IMR-90 (cell line): ENCODE measurements at regions not wholly inside any gene's neighbourhood (a gene's known extent, or its start where the extent isn't known, plus 50 kb on each side); places are given as distances from the start of the nearest gene placed in this dataset.

ENCODE experiments used
- ATAC-seq: fragments of 200-7000 bp; cut with Tn5 transposase; 2 replicates; pipeline ENCODE4 v1.9.1; 2020; ENCODE audit warnings: low read depth, mild to moderate bottlenecking, moderate library complexity
- BruUV-seq: library from RNA; stranded (reverse); fragments of 400-500 nt; replicated peaks from 2 replicates; lab custom pipeline; 2021; lab: Mats Ljungman, UMichigan
- CTCF ChIA-PET: fragments of 300-600 bp; formaldehyde crosslinking; extraction: SDS; loops from one replicate; lab custom pipeline; 2021; ENCODE audit warnings: antibody characterized with exemption; lab: Yijun Ruan, JAX
- POLR2A ChIA-PET: fragments of 300-600 bp; sonication (Branson Sonifier 250); formaldehyde crosslinking; loops from one replicate; lab custom pipeline; 2022; ENCODE audit warnings: antibody characterized with exemption; ENCODE audit not compliant: unreplicated experiment; lab: Charles Lee
- DNase-seq: peaks from one replicate; pipeline ENCODE4 v3.0.0; 2013
- H2AFZ ChIP-seq: replicated peaks from 2 replicates; pipeline ENCODE3; 2013; ENCODE audit warnings: low read length, mild to moderate bottlenecking; ENCODE audit not compliant: poor library complexity
- H2AK5ac ChIP-seq: 2 replicates; pipeline ENCODE4 v1.6.1; 2013; ENCODE audit warnings: low read depth, low read length, inconsistent platforms
- H2AK9ac ChIP-seq: replicated peaks from 2 replicates; pipeline ENCODE3; 2013; ENCODE audit warnings: mild to moderate bottlenecking, low read depth, low read length, moderate library complexity; ENCODE audit not compliant: poor library complexity
- H2BK120ac ChIP-seq: 2 replicates; pipeline ENCODE4 v1.6.1; 2013; ENCODE audit warnings: low read depth, low read length, inconsistent platforms
- H2BK15ac ChIP-seq: 3 replicates; pipeline ENCODE4 v1.6.1; 2013; ENCODE audit warnings: low read depth, low read length, inconsistent platforms
- H2BK20ac ChIP-seq: 2 replicates; pipeline ENCODE4 v1.6.1; 2013; ENCODE audit warnings: low read depth, mild to moderate bottlenecking, inconsistent platforms, low read length, moderate library complexity
- H2BK5ac ChIP-seq: 2 replicates; pipeline ENCODE4 v1.6.1; 2013; ENCODE audit warnings: mild to moderate bottlenecking, low read depth, low read length, inconsistent platforms; ENCODE audit not compliant: poor library complexity, severe bottlenecking
- H3K14ac ChIP-seq: replicated peaks from 2 replicates; pipeline ENCODE4 v1.6.1; 2013; ENCODE audit warnings: low read depth, low read length, inconsistent platforms
- H3K18ac ChIP-seq: 2 replicates; pipeline ENCODE4 v1.6.1; 2013; ENCODE audit warnings: low read depth, low read length, control low read depth
- H3K23ac ChIP-seq: 2 replicates; pipeline ENCODE4 v1.6.1; 2013; ENCODE audit warnings: low read depth, low read length, inconsistent platforms
- H3K27ac ChIP-seq: 2 replicates; pipeline ENCODE4 v1.5.1; 2013; ENCODE audit warnings: mild to moderate bottlenecking, control low read depth, low read length; ENCODE audit not compliant: insufficient read depth
- H3K27me3 ChIP-seq: 2 replicates; pipeline ENCODE4 v1.6.1; 2013; ENCODE audit warnings: low read length; ENCODE audit not compliant: control insufficient read depth, insufficient read depth
- H3K36me3 ChIP-seq: 2 replicates; pipeline ENCODE4 v1.6.1; 2013; ENCODE audit warnings: low read length, mixed read lengths; ENCODE audit not compliant: control insufficient read depth, insufficient read depth
- H3K4ac ChIP-seq: 2 replicates; pipeline ENCODE4 v1.6.1; 2013; ENCODE audit warnings: low read depth, low read length, inconsistent platforms
- H3K4me1 ChIP-seq: 2 replicates; pipeline ENCODE4 v1.6.1; 2013; ENCODE audit warnings: low read length, mixed read lengths; ENCODE audit not compliant: control insufficient read depth, insufficient read depth
- H3K4me2 ChIP-seq: 2 replicates; pipeline ENCODE4 v1.6.1; 2013; ENCODE audit warnings: low read depth, mild to moderate bottlenecking, control low read depth, low read length, moderate library complexity
- H3K4me3 ChIP-seq: 2 replicates; pipeline ENCODE4 v1.5.1; 2013; ENCODE audit warnings: low read depth, mild to moderate bottlenecking, control low read depth, low read length, moderate library complexity; ENCODE audit not compliant: insufficient read depth
- H3K56ac ChIP-seq: 2 replicates; pipeline ENCODE4 v1.6.1; 2013; ENCODE audit warnings: low read length, inconsistent platforms; ENCODE audit not compliant: insufficient read depth; ENCODE audit errors: extremely low read depth
- H3K79me1 ChIP-seq, 2 experiments: 2 replicates each; pipeline ENCODE4 v1.6.1; 2013; ENCODE audit warnings: low read length in 2 of 2, inconsistent platforms in 1 of 2, low read depth in 1 of 2
- H3K9ac ChIP-seq: 2 replicates; pipeline ENCODE4 v1.6.1; 2013; ENCODE audit warnings: low read depth, low read length, control low read depth
- H3K9me1 ChIP-seq: 2 replicates; pipeline ENCODE4 v1.6.1; 2013; ENCODE audit warnings: low read length, inconsistent platforms; ENCODE audit not compliant: insufficient read depth
- H3K9me3 ChIP-seq: 2 replicates; pipeline ENCODE4 v1.6.1; 2013; ENCODE audit warnings: low read length; ENCODE audit not compliant: control insufficient read depth, insufficient read depth
- H4K20me1 ChIP-seq: 2 replicates; pipeline ENCODE4 v1.6.1; 2013; ENCODE audit warnings: low read length, inconsistent platforms; ENCODE audit not compliant: insufficient read depth
- H4K5ac ChIP-seq: 2 replicates; pipeline ENCODE4 v1.6.1; 2013; ENCODE audit warnings: mild to moderate bottlenecking, low read depth, low read length, control low read depth
- H4K8ac ChIP-seq, 2 experiments: 2 replicates each; pipeline ENCODE4 v1.6.1; 2013; ENCODE audit warnings: low read depth in 2 of 2, low read length in 2 of 2, control low read depth in 1 of 2, inconsistent platforms in 1 of 2
- H4K91ac ChIP-seq: 2 replicates; pipeline ENCODE4 v1.6.1; 2013; ENCODE audit warnings: low read depth, low read length, inconsistent platforms; ENCODE audit not compliant: insufficient read depth
- MXI1 ChIP-seq: IDR thresholded peaks from 2 replicates; pipeline ENCODE4 v1.6.1; 2012; ENCODE audit warnings: low read depth, mild to moderate bottlenecking, low read length, moderate library complexity, borderline replicate concordance
- NFE2L2 ChIP-seq: fragments of 150-350 bp; IDR thresholded peaks from 2 replicates; pipeline ENCODE4 v1.6.1; 2016; ENCODE audit warnings: low read depth, mild to moderate bottlenecking, low read length
- RAD21 ChIP-seq: IDR thresholded peaks from 2 replicates; pipeline ENCODE4 v1.6.1; 2012; ENCODE audit warnings: low read length, improper control_type of control experiment
- RFX5 ChIP-seq: IDR thresholded peaks from 2 replicates; pipeline ENCODE4 v1.8.0; 2012; ENCODE audit warnings: low read depth, mild to moderate bottlenecking, low read length, moderate library complexity
- SMC3 ChIP-seq: fragments of 150-350 bp; IDR thresholded peaks from 2 replicates; pipeline ENCODE4 v1.6.1; 2016; ENCODE audit warnings: low read depth, mild to moderate bottlenecking, antibody characterized with exemption, low read length, moderate library complexity
- WGBS, 2 experiments: methylation state at CpG; one replicate each; pipeline versions ENCODE4 v1.1.5 to v1.1.7; 2013; ENCODE audit warnings: missing lambda C conversion rate in 2 of 2; ENCODE audit not compliant: insufficient read length in 1 of 2; ENCODE audit errors: extremely low coverage in 2 of 2; 5-methylcytosine and 5-hydroxymethylcytosine counted together
- dilution Hi-C: fragments of 300-500 bp; cut with HindIII; formaldehyde crosslinking; loops from one replicate; pipeline ENCODE4 v1.14.3; 2018; ENCODE audit warnings: low sequenced_read_pairs; ENCODE audit not compliant: unreplicated experiment
- in situ Hi-C: fragments of 300-500 bp; cut with MboI; formaldehyde crosslinking; loops from 3 replicates; pipeline ENCODE4 v1.14.3; 2019; ENCODE audit warnings: low sequenced_read_pairs, inconsistent platforms, mixed read lengths
- intact Hi-C: fragments of 100-400 bp; cut with micrococcal nuclease; formaldehyde crosslinking; loops from 2 replicates; pipeline ENCODE4 v1.10.0; 2022
- TF ChIP-seq, protein P1 (sequence below): fragments of 150-350 bp; IDR thresholded peaks from 2 replicates; pipeline ENCODE4 v1.6.1; 2016; ENCODE audit warnings: low read depth, mild to moderate bottlenecking, low read length, moderate library complexity, borderline replicate concordance

GRCh38 chr2:145547620-145548019 is 1027.7 kb upstream of the ZEB2 start:
- ChIA-PET CTCF (no interaction called here), POLR2A (no interaction called here)
- no peak overlapping the region for H2BK120ac ChIP-seq
- no peaks in the 10 kb centered on the region for H3K79me1 ChIP-seq
- no peak overlapping the region for H4K8ac ChIP-seq
- no TSS peak for BruUV-seq
- no CpG with 5 or more reads among the region's 4 CpGs for WGBS, 2 experiments
- H4K91ac ChIP-seq: no peak overlapping the region
- no peak overlapping the region for H2BK5ac ChIP-seq
- H2AFZ ChIP-seq: no peak overlapping the region
- no peak overlapping the region for H3K18ac ChIP-seq
- no peak overlapping the region for H3K4me2 ChIP-seq
- no peaks in the 10 kb centered on the region for H3K9me3 ChIP-seq
- DNase-seq (no peak), ATAC-seq (no peak)
- intact Hi-C loops: loop anchor here (5.0 to 10.0 kb wide), 2 partner anchors 393 to 1030 kb away; no protein-coding TSS in a partner anchor
- H2BK20ac ChIP-seq: no peak overlapping the region
- no peaks in the 10 kb centered on the region for H3K27me3 ChIP-seq
- H3K9me1 ChIP-seq: no peaks in the 10 kb centered on the region
- H3K56ac ChIP-seq: no peak overlapping the region
- no peak for TF ChIP-seq RFX5
- no peak for TF ChIP-seq NFE2L2
- TF ChIP-seq MXI1: no peak
- TF ChIP-seq, protein P1, sequence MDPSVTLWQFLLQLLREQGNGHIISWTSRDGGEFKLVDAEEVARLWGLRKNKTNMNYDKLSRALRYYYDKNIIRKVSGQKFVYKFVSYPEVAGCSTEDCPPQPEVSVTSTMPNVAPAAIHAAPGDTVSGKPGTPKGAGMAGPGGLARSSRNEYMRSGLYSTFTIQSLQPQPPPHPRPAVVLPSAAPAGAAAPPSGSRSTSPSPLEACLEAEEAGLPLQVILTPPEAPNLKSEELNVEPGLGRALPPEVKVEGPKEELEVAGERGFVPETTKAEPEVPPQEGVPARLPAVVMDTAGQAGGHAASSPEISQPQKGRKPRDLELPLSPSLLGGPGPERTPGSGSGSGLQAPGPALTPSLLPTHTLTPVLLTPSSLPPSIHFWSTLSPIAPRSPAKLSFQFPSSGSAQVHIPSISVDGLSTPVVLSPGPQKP: no peak
- no peak for TF ChIP-seq RAD21
- no peak for TF ChIP-seq SMC3
- H4K5ac ChIP-seq: no peak overlapping the region
- no peak overlapping the region for H2AK9ac ChIP-seq
- H3K9ac ChIP-seq: no peak overlapping the region
- in situ Hi-C loops: no loop called here
- H4K20me1 ChIP-seq: no peaks in the 10 kb centered on the region
- H3K4me3 ChIP-seq: no peak overlapping the region
- no peak overlapping the region for H3K4ac ChIP-seq
- no peak overlapping the region for H2BK15ac ChIP-seq
- H3K4me1 ChIP-seq: peaks cover 2% of the 10 kb centered on the region; the same call in 1 of the 2 replicates
- dilution Hi-C loops: no loop called here
- H3K14ac ChIP-seq: no peak overlapping the region
- no peak overlapping the region for H2AK5ac ChIP-seq
- H3K27ac ChIP-seq: no peak overlapping the region
- no peaks in the 10 kb centered on the region for H3K36me3 ChIP-seq
- no peak overlapping the region for H3K23ac ChIP-seq
